PFSK-1 (cell line): ENCODE measurements at regions not wholly inside any gene's neighbourhood (a gene's known extent, or its start where the extent isn't known, plus 50 kb on each side); places are given as distances from the start of the nearest gene placed in this dataset.

ENCODE experiments used
- FOXP2 ChIP-seq: optimal IDR thresholded peaks from 2 replicates; pipeline ENCODE3; 2011; ENCODE audit warnings: borderline replicate concordance, control low read depth, inconsistent platforms; ENCODE audit not compliant: insufficient read depth; ENCODE audit errors: extremely low read length, extremely low read depth
- POLR2AphosphoS5 ChIP-seq: IDR thresholded peaks from 2 replicates; pipeline ENCODE4 v1.6.1; 2012; ENCODE audit warnings: low read depth, mild to moderate bottlenecking, control low read depth, low read length, moderate library complexity
- REST ChIP-seq, 2 experiments: IDR thresholded peaks; 2 replicates each; pipeline versions ENCODE4 v1.6.1 to v1.8.0; 2011 to 2012; ENCODE audit warnings: low read depth in 2 of 2, low read length in 2 of 2, control low read depth in 1 of 2, inconsistent platforms in 1 of 2, mild to moderate bottlenecking in 1 of 2, moderate library complexity in 1 of 2; ENCODE audit not compliant: insufficient read depth in 1 of 2
- SIN3A ChIP-seq: IDR thresholded peaks from 2 replicates; pipeline ENCODE4 v1.6.1; 2012; ENCODE audit warnings: mild to moderate bottlenecking, low read length, moderate library complexity, borderline replicate concordance; ENCODE audit not compliant: insufficient read depth
- TAF1 ChIP-seq: IDR thresholded peaks from 2 replicates; pipeline ENCODE4 v1.6.1; 2012; ENCODE audit warnings: low read length, control low read depth, borderline replicate concordance; ENCODE audit not compliant: insufficient read depth

GRCh38 chr12:85621041-85621440, 215.2 kb downstream of the RASSF9 start:
- TF ChIP-seq TAF1, result no peak
- TF ChIP-seq REST (IDR thresholded peaks at IDR 0.05; ENCODE audit: insufficient read depth in 1 of 2, low read depth in 2 of 2, low read length in 2 of 2), result no peak

GRCh38 chr12:85623763-85624162, 212.4 kb downstream of the RASSF9 start:
- no peak for TF ChIP-seq FOXP2
- TF ChIP-seq SIN3A, result no peak
- TF ChIP-seq TAF1, result no peak
- TF ChIP-seq REST (IDR thresholded peaks at IDR 0.05; ENCODE audit: insufficient read depth in 1 of 2, low read depth in 2 of 2, low read length in 2 of 2), result no peak
- TF ChIP-seq POLR2AphosphoS5, result no peak

GRCh38 chr12:85625467-85625866, 210.7 kb downstream of the RASSF9 start:
- TF ChIP-seq FOXP2, result no peak
- no peak for TF ChIP-seq REST (IDR thresholded peaks at IDR 0.05; ENCODE audit: insufficient read depth in 1 of 2, low read depth in 2 of 2, low read length in 2 of 2)
- no peak for TF ChIP-seq POLR2AphosphoS5
- TF ChIP-seq SIN3A, result no peak
- no peak for TF ChIP-seq TAF1

- no peak for TF ChIP-seq REST (IDR thresholded peaks at IDR 0.05; ENCODE audit: insufficient read depth in 1 of 2, low read depth in 2 of 2, low read length in 2 of 2)
- TF ChIP-seq SIN3A, result peak; percentile 66; the same call in 1 of the 2 replicates
- no peak for TF ChIP-seq POLR2AphosphoS5
- peak; percentile 58; the same call in 1 of the 2 replicates for TF ChIP-seq TAF1
- no peak for TF ChIP-seq FOXP2
Measured at GRCh38 chr12:85626001-85626783, 210.0 kb downstream of the RASSF9 start.
